ENCODE measurements at regions not wholly inside any gene's neighbourhood (a gene's known extent, or its start where the extent isn't known, plus 50 kb on each side); places are given as distances from the start of the nearest gene placed in this dataset.

- H3K27ac Mint-ChIP-seq = peak overlapping the region; percentile 56 to 100 (median 98)
- H3K4me1 Mint-ChIP-seq = peaks cover 48 to 95% (median 93%) of the 10 kb centered on the region in 4 donors
- POLR2A ChIA-PET = interaction anchor here (0.7 to 3.1 kb wide), 8 partner anchors 8 to 316 kb away, joined by 3 to 11 read pairs (median 4); no protein-coding TSS in a partner anchor
- peaks cover 0 to 13% (median 6%) of the 10 kb centered on the region in 9 donors for H3K9me3 Mint-ChIP-seq
- no peak for ATAC-seq
- peaks cover 0 to 6% (median 5%) of the 10 kb centered on the region in 3 donors for H3K36me3 Mint-ChIP-seq
- H3K4me3 Mint-ChIP-seq = peak overlapping the region in 4 of 10 donors; percentile 10 to 73 (median 40)
- DNase-seq = no peak
- H3K27me3 Mint-ChIP-seq = no peaks in the 10 kb centered on the region
Measured at GRCh38 chr11:128308794-128309193, 278.6 kb downstream of the ETS1 start.

DNA sequence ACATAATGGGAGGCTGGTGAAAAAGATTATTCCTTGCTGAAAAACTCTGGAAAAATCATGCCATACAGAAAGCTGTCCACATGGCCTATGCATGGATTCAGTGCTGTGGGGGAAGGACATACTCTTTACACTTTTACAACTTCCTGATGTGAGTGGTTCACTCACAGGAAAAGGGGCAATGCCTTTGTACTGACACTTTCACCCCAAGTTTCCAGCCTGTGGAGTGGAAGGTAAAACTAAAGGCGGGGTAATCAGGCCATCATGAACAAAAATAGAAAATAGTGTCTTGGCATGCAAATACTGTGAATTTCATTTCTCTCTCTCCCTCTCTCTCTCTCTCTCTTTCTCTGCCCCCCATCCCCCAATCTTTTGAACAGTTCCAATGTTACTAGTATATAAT lies 281.8 kb downstream of the ETS1 start:
- Mint-ChIP-seq H3K36me3 (no peaks in the 10 kb centered on the region), H3K27ac (peak overlapping the region; percentile 97 to 100 (median 99)), H3K4me1 (peaks cover 42 to 95% (median 85%) of the 10 kb centered on the region in 4 donors), H3K4me3 (peak overlapping the region; percentile 2 to 94 (median 75)), H3K27me3 (no peaks in the 10 kb centered on the region), H3K9me3 (peaks cover 0 to 5% (median 0%) of the 10 kb centered on the region in 9 donors)
- DNase-seq = peak in 2 of 10 donors; percentile 42 to 48
- POLR2A ChIA-PET = interaction anchor here (0.6 to 7.8 kb wide), 28 partner anchors 9 to 388 kb away, joined by 3 to 135 read pairs (median 4); partner anchors contain the start of gene FLI1
- no peak for ATAC-seq

- Mint-ChIP-seq H3K27me3 (no peaks in the 10 kb centered on the region), H3K9me3 (peaks cover 0 to 5% (median 0%) of the 10 kb centered on the region in 9 donors), H3K27ac (peak overlapping the region; percentile 97 to 100 (median 99)), H3K4me3 (peak overlapping the region; percentile 13 to 94 (median 75)), H3K4me1 (peaks cover 37 to 95% (median 83%) of the 10 kb centered on the region in 4 donors), H3K36me3 (no peaks in the 10 kb centered on the region)
- POLR2A ChIA-PET = interaction anchor here (0.6 to 7.8 kb wide), 35 partner anchors 8 to 389 kb away, joined by 3 to 135 read pairs (median 4); partner anchors contain the start of gene FLI1
- DNase-seq (peak in 5 of 10 donors; percentile 24 to 86 (median 71)), ATAC-seq (peak; percentile 50 to 56)
Measured at GRCh38 chr11:128304666-128305485, 282.5 kb downstream of the ETS1 start.

GRCh38 chr11:128304116-128304515 lies 283.2 kb downstream of the ETS1 start:
- peak overlapping the region in 9 of 10 donors; percentile 43 to 94 (median 76) for H3K4me3 Mint-ChIP-seq
- H3K4me1 Mint-ChIP-seq = peaks cover 39 to 95% (median 83%) of the 10 kb centered on the region in 4 donors
- peaks cover 0 to 5% (median 0%) of the 10 kb centered on the region in 9 donors for H3K9me3 Mint-ChIP-seq
- ATAC-seq (no peak), DNase-seq (peak in 2 of 10 donors; percentile 30 to 36)
- POLR2A ChIA-PET = interaction anchor here (0.9 to 7.8 kb wide), 24 partner anchors 8 to 324 kb away, joined by 3 to 135 read pairs (median 6); no protein-coding TSS in a partner anchor
- H3K27me3 Mint-ChIP-seq = no peaks in the 10 kb centered on the region
- H3K36me3 Mint-ChIP-seq = peaks cover 0 to 2% (median 0%) of the 10 kb centered on the region in 3 donors
- H3K27ac Mint-ChIP-seq = peak overlapping the region; percentile 97 to 100 (median 99)

- peaks cover 0 to 5% (median 0%) of the 10 kb centered on the region in 9 donors for H3K9me3 Mint-ChIP-seq
- H3K27ac Mint-ChIP-seq = peak overlapping the region; percentile 97 to 100 (median 99)
- DNase-seq (no peak), ATAC-seq (no peak)
- peaks cover 45 to 95% (median 84%) of the 10 kb centered on the region in 4 donors for H3K4me1 Mint-ChIP-seq
- no peaks in the 10 kb centered on the region for H3K27me3 Mint-ChIP-seq
- H3K4me3 Mint-ChIP-seq = peak overlapping the region in 9 of 10 donors; percentile 48 to 95 (median 90)
- POLR2A ChIA-PET = interaction anchor here (0.7 to 15.0 kb wide), 25 partner anchors 9 to 1917 kb away, joined by 3 to 252 read pairs (median 8); no protein-coding TSS in a partner anchor
- H3K36me3 Mint-ChIP-seq = peaks cover 0 to 2% (median 0%) of the 10 kb centered on the region in 3 donors
Measured at GRCh38 chr11:128303383-128303782, 284.0 kb downstream of the ETS1 start.

DNA sequence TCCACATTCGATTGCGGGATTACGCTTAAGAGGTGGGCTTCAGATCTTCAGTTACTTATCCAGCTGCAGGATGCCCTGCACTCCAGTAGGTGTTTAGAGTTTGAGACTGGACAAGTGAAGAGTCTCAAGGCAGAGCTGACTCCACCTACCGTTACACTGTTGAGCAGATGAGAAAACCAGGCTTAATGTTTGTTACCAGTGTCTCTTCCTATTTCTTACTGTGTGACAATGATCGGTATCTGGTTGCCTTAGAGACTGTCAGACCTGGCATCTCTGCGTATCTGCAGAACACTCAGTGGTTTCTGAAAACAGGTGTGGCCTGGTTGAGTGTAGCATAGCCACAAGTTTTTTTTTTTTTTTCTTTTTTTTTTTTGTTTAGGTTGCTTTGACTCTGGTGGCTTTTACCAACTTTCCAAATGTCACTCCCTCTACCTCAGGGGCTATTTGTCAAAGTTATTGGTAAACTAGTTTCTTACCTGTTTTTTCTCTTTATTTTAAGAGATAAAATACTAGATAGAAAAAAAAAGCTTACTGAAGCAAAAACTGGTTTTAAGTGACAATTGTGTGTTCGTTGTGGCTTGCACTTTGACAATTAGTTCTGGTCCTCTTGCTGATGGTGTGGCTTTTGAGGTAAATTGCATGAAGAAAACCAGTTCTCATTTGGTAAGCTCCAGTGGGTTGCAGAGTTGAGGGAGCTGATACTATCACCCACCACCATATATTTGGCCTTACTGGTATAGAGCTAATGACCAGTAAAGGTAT lies 284.8 kb downstream of the ETS1 start:
- DNase-seq = peak; percentile 24 to 94 (median 78)
- peaks cover 48 to 95% (median 84%) of the 10 kb centered on the region in 4 donors for H3K4me1 Mint-ChIP-seq
- H3K4me3 Mint-ChIP-seq = peak overlapping the region; percentile 85 to 95 (median 91)

GRCh38 chr11:128301756-128302155 lies 285.6 kb downstream of the ETS1 start:
- peaks cover 0 to 5% (median 0%) of the 10 kb centered on the region in 9 donors for H3K9me3 Mint-ChIP-seq
- DNase-seq (no peak), ATAC-seq (no peak)
- H3K27ac Mint-ChIP-seq = peak overlapping the region; percentile 97 to 100 (median 99)
- H3K36me3 Mint-ChIP-seq = peaks cover 0 to 2% (median 0%) of the 10 kb centered on the region in 3 donors
- POLR2A ChIA-PET = interaction anchor here (0.5 to 15.0 kb wide), 32 partner anchors 11 to 329 kb away, joined by 3 to 252 read pairs (median 8); no protein-coding TSS in a partner anchor
- peaks cover 57 to 95% (median 85%) of the 10 kb centered on the region in 4 donors for H3K4me1 Mint-ChIP-seq
- H3K27me3 Mint-ChIP-seq = no peaks in the 10 kb centered on the region
- peak overlapping the region; percentile 85 to 95 (median 91) for H3K4me3 Mint-ChIP-seq

More for the DNA sequence above, 284.8 kb downstream of the ETS1 start:
- peak; percentile 78 to 88 for ATAC-seq
- H3K9me3 Mint-ChIP-seq = peaks cover 0 to 5% (median 0%) of the 10 kb centered on the region in 9 donors
- peak overlapping the region; percentile 97 to 100 (median 99) for H3K27ac Mint-ChIP-seq
- no peaks in the 10 kb centered on the region for H3K27me3 Mint-ChIP-seq
- H3K36me3 Mint-ChIP-seq = peaks cover 0 to 2% (median 0%) of the 10 kb centered on the region in 3 donors
- POLR2A ChIA-PET = interaction anchor here (0.5 to 15.0 kb wide), 42 partner anchors 10 to 1917 kb away, joined by 3 to 252 read pairs (median 6); no protein-coding TSS in a partner anchor

- peak overlapping the region; percentile 92 to 100 (median 99) for H3K27ac Mint-ChIP-seq
- peaks cover 54 to 95% (median 84%) of the 10 kb centered on the region in 4 donors for H3K4me1 Mint-ChIP-seq
- peak in 1 of 10 donors; percentile 37 for DNase-seq
Measured at GRCh38 chr11:128300785-128301184, 286.6 kb downstream of the ETS1 start.

GRCh38 chr11:128299132-128299726 lies 288.1 kb downstream of the ETS1 start:
- POLR2A ChIA-PET = interaction anchor here (1.0 to 15.0 kb wide), 17 partner anchors 8 to 326 kb away, joined by 3 to 252 read pairs (median 4); no protein-coding TSS in a partner anchor
- ATAC-seq (no peak), DNase-seq (no peak)
- H3K27me3 Mint-ChIP-seq = no peaks in the 10 kb centered on the region
- peaks cover 0 to 5% (median 0%) of the 10 kb centered on the region in 9 donors for H3K9me3 Mint-ChIP-seq
- H3K4me3 Mint-ChIP-seq = peak overlapping the region; percentile 16 to 94 (median 71)
- H3K4me1 Mint-ChIP-seq = peaks cover 53 to 95% (median 84%) of the 10 kb centered on the region in 4 donors
- H3K27ac Mint-ChIP-seq = peak overlapping the region; percentile 95 to 100 (median 99)
- H3K36me3 Mint-ChIP-seq = peaks cover 0 to 10% (median 8%) of the 10 kb centered on the region in 3 donors

More at GRCh38 chr11:128300785-128301184, 286.6 kb downstream of the ETS1 start:
- peak in 1 of 2 donors; percentile 3 for ATAC-seq
- Mint-ChIP-seq H3K4me3 (peak overlapping the region; percentile 59 to 95 (median 76)), H3K36me3 (peaks cover 0 to 2% (median 0%) of the 10 kb centered on the region in 3 donors), H3K9me3 (peaks cover 0 to 2% (median 0%) of the 10 kb centered on the region in 9 donors), H3K27me3 (no peaks in the 10 kb centered on the region)
- POLR2A ChIA-PET = interaction anchor here (0.6 to 15.0 kb wide), 14 partner anchors 9 to 322 kb away, joined by 3 to 252 read pairs (median 10); no protein-coding TSS in a partner anchor

- peaks cover 0 to 11% (median 10%) of the 10 kb centered on the region in 3 donors for H3K36me3 Mint-ChIP-seq
- no peaks in the 10 kb centered on the region for H3K27me3 Mint-ChIP-seq
- peak overlapping the region; percentile 95 to 100 (median 99) for H3K27ac Mint-ChIP-seq
- no peak for DNase-seq
- peaks cover 52 to 95% (median 84%) of the 10 kb centered on the region in 4 donors for H3K4me1 Mint-ChIP-seq
- peak overlapping the region in 9 of 10 donors; percentile 16 to 94 (median 71) for H3K4me3 Mint-ChIP-seq
- POLR2A ChIA-PET = interaction anchor here (0.8 to 15.0 kb wide), 10 partner anchors 7 to 224 kb away, joined by 3 to 252 read pairs (median 6); no protein-coding TSS in a partner anchor
- no peak for ATAC-seq
- H3K9me3 Mint-ChIP-seq = peaks cover 0 to 5% (median 0%) of the 10 kb centered on the region in 9 donors
Measured at GRCh38 chr11:128298271-128298670, 289.1 kb downstream of the ETS1 start.

DNA sequence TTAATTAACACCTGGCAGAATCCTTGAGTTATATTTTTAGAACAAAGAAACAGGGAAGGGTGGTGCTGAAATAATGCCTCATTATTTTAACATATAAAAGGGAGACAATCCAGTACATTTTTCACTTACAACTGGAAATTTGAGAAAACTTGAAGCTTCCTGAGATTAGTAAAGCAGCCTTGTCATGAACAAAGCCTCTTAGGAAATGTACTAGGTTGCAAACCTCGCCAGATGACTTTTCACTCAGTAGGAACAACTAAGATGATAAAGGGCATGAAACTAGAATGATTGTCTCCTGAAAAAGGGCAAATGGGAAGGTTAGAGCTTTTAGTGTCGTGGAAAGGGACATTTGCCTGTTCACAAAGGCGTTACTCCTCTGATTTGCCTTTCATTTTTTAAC lies 289.6 kb downstream of the ETS1 start:
- no peak for ATAC-seq
- H3K4me1 Mint-ChIP-seq = peaks cover 50 to 95% (median 84%) of the 10 kb centered on the region in 4 donors
- no peak for DNase-seq
- H3K27me3 Mint-ChIP-seq = no peaks in the 10 kb centered on the region
- peaks cover 0 to 5% (median 0%) of the 10 kb centered on the region in 9 donors for H3K9me3 Mint-ChIP-seq
- peak overlapping the region in 8 of 10 donors; percentile 16 to 94 (median 68) for H3K4me3 Mint-ChIP-seq
- peak overlapping the region; percentile 95 to 100 (median 99) for H3K27ac Mint-ChIP-seq
- POLR2A ChIA-PET = interaction anchor here (0.6 to 15.0 kb wide), 13 partner anchors 11 to 280 kb away, joined by 3 to 252 read pairs (median 4); no protein-coding TSS in a partner anchor
- peaks cover 0 to 15% (median 13%) of the 10 kb centered on the region in 3 donors for H3K36me3 Mint-ChIP-seq
